Neural crest cell (in vitro differentiated cells): ENCODE measurements at regions not wholly inside any gene's neighbourhood (a gene's known extent, or its start where the extent isn't known, plus 50 kb on each side); places are given as distances from the start of the nearest gene placed in this dataset.

Experiments used
- DNase-seq: peaks from one replicate; pipeline ENCODE4 v3.0.0; 2021; ENCODE audit warnings: low read depth, mixed read lengths, low spot score
- H3K27ac Mint-ChIP-seq: one replicate; pipeline ENCODE4 v1.8.0; 2021; ENCODE audit warnings: mild to moderate bottlenecking, mixed read lengths; ENCODE audit not compliant: unreplicated experiment
- H3K27me3 Mint-ChIP-seq: 2 replicates; pipeline ENCODE4 v1.8.0; 2021; ENCODE audit warnings: low read depth, mild to moderate bottlenecking, mixed read lengths
- H3K36me3 Mint-ChIP-seq: 2 replicates; pipeline ENCODE4 v1.8.0; 2021; ENCODE audit warnings: low read depth, mild to moderate bottlenecking, mixed read lengths
- H3K4me1 Mint-ChIP-seq: 2 replicates; pipeline ENCODE4 v1.8.0; 2021; ENCODE audit warnings: mixed read lengths
- H3K4me3 Mint-ChIP-seq: one replicate; pipeline ENCODE4 v1.8.0; 2021; ENCODE audit warnings: mild to moderate bottlenecking, mixed read lengths
- H3K9me3 Mint-ChIP-seq: 2 replicates; pipeline ENCODE4 v1.8.0; 2021; ENCODE audit warnings: mixed read lengths
- CTCF ChIP-seq: fragments of 200-600 bp; sonication (generic); conservative IDR thresholded peaks from 2 replicates; pipeline ENCODE4 v1.5.0; 2021; ENCODE audit warnings: antibody characterized with exemption, mild to moderate bottlenecking

- Mint-ChIP-seq H3K27ac (no peak overlapping the region), H3K9me3 (peaks cover 10% of the 10 kb centered on the region), H3K36me3 (no peaks in the 10 kb centered on the region), H3K27me3 (no peaks in the 10 kb centered on the region), H3K4me1 (peaks cover 11% of the 10 kb centered on the region), H3K4me3 (no peak overlapping the region)
- no peak for TF ChIP-seq CTCF
- DNase-seq, result no peak
These were observed 478.1 kb upstream of the NRP1 start for GRCh38 chr10:33812586-33812985.

- H3K4me3 Mint-ChIP-seq, result no peak overlapping the region
- H3K9me3 Mint-ChIP-seq, result peaks cover 10% of the 10 kb centered on the region
- no peaks in the 10 kb centered on the region for H3K36me3 Mint-ChIP-seq
- no peaks in the 10 kb centered on the region for H3K27me3 Mint-ChIP-seq
- no peak for DNase-seq
- H3K4me1 Mint-ChIP-seq, result peaks cover 18% of the 10 kb centered on the region
- TF ChIP-seq CTCF, result no peak
- no peak overlapping the region for H3K27ac Mint-ChIP-seq
These were observed 476.5 kb upstream of the NRP1 start for GRCh38 chr10:33810986-33811385.

GRCh38 chr10:33809732-33810131 is 475.3 kb upstream of the NRP1 start:
- Mint-ChIP-seq H3K27ac (no peak overlapping the region), H3K36me3 (no peaks in the 10 kb centered on the region), H3K9me3 (peaks cover 6% of the 10 kb centered on the region), H3K27me3 (no peaks in the 10 kb centered on the region), H3K4me1 (peaks cover 18% of the 10 kb centered on the region), H3K4me3 (no peak overlapping the region)
- DNase-seq, result no peak
- no peak for TF ChIP-seq CTCF

GRCh38 chr10:33808475-33808874 is 474.0 kb upstream of the NRP1 start:
- Mint-ChIP-seq H3K27ac (no peak overlapping the region), H3K9me3 (peaks cover 3% of the 10 kb centered on the region), H3K4me3 (no peak overlapping the region), H3K36me3 (no peaks in the 10 kb centered on the region), H3K4me1 (peaks cover 18% of the 10 kb centered on the region), H3K27me3 (no peaks in the 10 kb centered on the region)
- no peak for TF ChIP-seq CTCF
- DNase-seq, result no peak

- Mint-ChIP-seq H3K9me3 (no peaks in the 10 kb centered on the region), H3K4me3 (no peak overlapping the region), H3K36me3 (no peaks in the 10 kb centered on the region), H3K4me1 (peaks cover 18% of the 10 kb centered on the region), H3K27ac (peak overlapping the region; percentile 71), H3K27me3 (no peaks in the 10 kb centered on the region)
- TF ChIP-seq CTCF, result no peak
- no peak for DNase-seq
These were observed 473.3 kb upstream of the NRP1 start for GRCh38 chr10:33807531-33808359.
